ENCODE measurements at regions not wholly inside any gene's neighbourhood (a gene's known extent, or its start where the extent isn't known, plus 50 kb on each side); places are given as distances from the start of the nearest gene placed in this dataset.
A peak's percentile ranks its signal among the peaks of the same experiment; 100 is the strongest.

- POLR2A ChIA-PET: interaction anchor here (1.0 to 2.2 kb wide), 3 partner anchors 11 to 98 kb away, joined by 3 to 14 read pairs (median 3); no protein-coding TSS in a partner anchor
- Mint-ChIP-seq H3K36me3 (ENCODE audit: low read depth) (no peaks in the 10 kb centered on the region), H3K27ac (peak overlapping the region; percentile 75), H3K4me1 (ENCODE audit: low read depth) (peaks cover 27% of the 10 kb centered on the region), H3K27me3 (no peaks in the 10 kb centered on the region), H3K4me3 (peak overlapping the region; percentile 40), H3K9me3 (peaks cover 4% of the 10 kb centered on the region)
- Histone ChIP-seq H3K36me3 (ENCODE audit: insufficient read depth, low read length) (no peaks in the 10 kb centered on the region), H3K9me3 (ENCODE audit: control insufficient read depth in 1 of 2, insufficient read depth in 1 of 2, low read length in 2 of 2) (peaks cover 7 to 9% of the 10 kb centered on the region in 2 experiments), H3K4me3 (ENCODE audit: low read length) (peak overlapping the region; percentile 29), H3K27ac (ENCODE audit: low read depth in 1 of 2, low read length in 2 of 2) (no peak overlapping the region), H3K27me3 (ENCODE audit: control insufficient read depth in 1 of 2, insufficient read depth in 2 of 2, low read length in 2 of 2) (no peaks in the 10 kb centered on the region), H3K4me1 (ENCODE audit: insufficient read depth, low read length) (peaks cover 36% of the 10 kb centered on the region)
- CTCF ChIA-PET: interaction anchor here (1.1 to 1.4 kb wide), 2 partner anchors 14 to 191 kb away, joined by 3 read pairs; no protein-coding TSS in a partner anchor
- intact Hi-C loops (cut with DNase I, micrococcal nuclease): no loop called here
- DNase-seq: peak in 10 of 14 experiments; percentile 14 to 66 (median 36)
- no peak for TF ChIP-seq CTCF (IDR thresholded peaks at IDR 0.05)
- ATAC-seq (ENCODE audit: poor library complexity): peak; percentile 63
Observed at GRCh38 chr9:129334105-129334935, 156.3 kb upstream of the IER5L start.

GRCh38 chr9:129333617-129334104 lies 155.6 kb upstream of the IER5L start:
- peaks cover 7 to 9% of the 10 kb centered on the region in 2 experiments for H3K9me3 ChIP-seq (ENCODE audit: control insufficient read depth in 1 of 2, insufficient read depth in 1 of 2, low read length in 2 of 2)
- H3K27ac ChIP-seq (ENCODE audit: low read depth in 1 of 2, low read length in 2 of 2): no peak overlapping the region
- peak overlapping the region; percentile 40 for H3K4me3 Mint-ChIP-seq
- CTCF ChIA-PET: interaction anchor here (1.1 to 1.4 kb wide), 2 partner anchors 13 to 191 kb away, joined by 3 read pairs; no protein-coding TSS in a partner anchor
- H3K27me3 ChIP-seq (ENCODE audit: control insufficient read depth in 1 of 2, insufficient read depth in 2 of 2, low read length in 2 of 2): no peaks in the 10 kb centered on the region
- DNase-seq: no peak
- H3K27me3 Mint-ChIP-seq: no peaks in the 10 kb centered on the region
- no peak for ATAC-seq (ENCODE audit: poor library complexity)
- H3K36me3 Mint-ChIP-seq (ENCODE audit: low read depth): no peaks in the 10 kb centered on the region
- peaks cover 4% of the 10 kb centered on the region for H3K9me3 Mint-ChIP-seq
- intact Hi-C loops (cut with DNase I, micrococcal nuclease): no loop called here
- peaks cover 42% of the 10 kb centered on the region for H3K4me1 ChIP-seq (ENCODE audit: insufficient read depth, low read length)
- POLR2A ChIA-PET: interaction anchor here (1.0 to 2.2 kb wide), 2 partner anchors 13 to 98 kb away, joined by 3 to 14 read pairs; no protein-coding TSS in a partner anchor
- H3K4me3 ChIP-seq (ENCODE audit: low read length): peak overlapping the region; percentile 29
- no peak for TF ChIP-seq CTCF (IDR thresholded peaks at IDR 0.05)
- H3K4me1 Mint-ChIP-seq (ENCODE audit: low read depth): peaks cover 32% of the 10 kb centered on the region
- no peaks in the 10 kb centered on the region for H3K36me3 ChIP-seq (ENCODE audit: insufficient read depth, low read length)
- H3K27ac Mint-ChIP-seq: peak overlapping the region; percentile 75

DNA sequence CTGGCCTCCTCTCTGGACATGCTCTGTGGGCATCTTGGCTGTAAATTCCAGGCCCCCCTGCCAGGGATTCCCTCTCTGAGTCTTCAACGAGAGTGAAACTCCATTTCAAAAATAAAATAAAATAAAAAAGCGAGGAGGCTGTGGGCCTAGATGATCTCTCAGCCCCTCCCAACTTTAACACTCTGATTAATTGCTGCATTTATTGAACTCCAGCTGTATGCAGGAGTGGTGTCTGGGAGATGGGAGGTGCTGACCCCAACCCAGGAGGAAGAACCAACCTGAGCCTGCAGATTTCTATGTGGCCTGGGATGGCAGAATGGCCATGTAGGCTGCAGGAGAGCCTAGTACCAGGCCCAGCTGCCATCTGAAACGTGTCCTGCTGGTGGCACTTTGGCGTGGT lies 154.5 kb upstream of the IER5L start:
- peaks cover 52% of the 10 kb centered on the region for H3K4me1 ChIP-seq (ENCODE audit: insufficient read depth, low read length)
- ATAC-seq (ENCODE audit: poor library complexity): no peak
- intact Hi-C loops (cut with DNase I, micrococcal nuclease): no loop called here
- Mint-ChIP-seq H3K36me3 (ENCODE audit: low read depth) (no peaks in the 10 kb centered on the region), H3K4me1 (ENCODE audit: low read depth) (peaks cover 41% of the 10 kb centered on the region), H3K4me3 (no peak overlapping the region), H3K27ac (peak overlapping the region; percentile 17), H3K9me3 (peaks cover 4% of the 10 kb centered on the region), H3K27me3 (no peaks in the 10 kb centered on the region)
- TF ChIP-seq CTCF (IDR thresholded peaks at IDR 0.05): no peak
- no peaks in the 10 kb centered on the region for H3K36me3 ChIP-seq (ENCODE audit: insufficient read depth, low read length)
- no peaks in the 10 kb centered on the region for H3K27me3 ChIP-seq (ENCODE audit: control insufficient read depth in 1 of 2, insufficient read depth in 2 of 2, low read length in 2 of 2)
- peaks cover 7 to 9% of the 10 kb centered on the region in 2 experiments for H3K9me3 ChIP-seq (ENCODE audit: control insufficient read depth in 1 of 2, insufficient read depth in 1 of 2, low read length in 2 of 2)
- ChIA-PET CTCF (interaction anchor here (0.6 kb wide), 1 partner anchor 316 kb away, joined by 3 read pairs; no protein-coding TSS in a partner anchor), POLR2A (interaction anchor here (2.2 kb wide), 1 partner anchor 12 kb away, joined by 14 read pairs; no protein-coding TSS in a partner anchor)
- H3K27ac ChIP-seq (ENCODE audit: low read depth in 1 of 2, low read length in 2 of 2): no peak overlapping the region
- DNase-seq: no peak
- H3K4me3 ChIP-seq (ENCODE audit: low read length): no peak overlapping the region

Measured in CD4-positive, alpha-beta T cell (primary cell).